IMR-90 (cell line): ENCODE measurements at regions not wholly inside any gene's neighbourhood (a gene's known extent, or its start where the extent isn't known, plus 50 kb on each side); places are given as distances from the start of the nearest gene placed in this dataset.

ENCODE experiments used
- ATAC-seq: fragments of 200-7000 bp; cut with Tn5 transposase; 2 replicates; pipeline ENCODE4 v1.9.1; 2020; ENCODE audit warnings: low read depth, mild to moderate bottlenecking, moderate library complexity
- BruUV-seq: library from RNA; stranded (reverse); fragments of 400-500 nt; replicated peaks from 2 replicates; lab custom pipeline; 2021; lab: Mats Ljungman, UMichigan
- CTCF ChIA-PET: fragments of 300-600 bp; formaldehyde crosslinking; extraction: SDS; loops from one replicate; lab custom pipeline; 2021; ENCODE audit warnings: antibody characterized with exemption; lab: Yijun Ruan, JAX
- POLR2A ChIA-PET: fragments of 300-600 bp; sonication (Branson Sonifier 250); formaldehyde crosslinking; loops from one replicate; lab custom pipeline; 2022; ENCODE audit warnings: antibody characterized with exemption; ENCODE audit not compliant: unreplicated experiment; lab: Charles Lee
- DNase-seq: peaks from one replicate; pipeline ENCODE4 v3.0.0; 2013
- H2AFZ ChIP-seq: replicated peaks from 2 replicates; pipeline ENCODE3; 2013; ENCODE audit warnings: low read length, mild to moderate bottlenecking; ENCODE audit not compliant: poor library complexity
- H2AK5ac ChIP-seq: 2 replicates; pipeline ENCODE4 v1.6.1; 2013; ENCODE audit warnings: low read depth, low read length, inconsistent platforms
- H2AK9ac ChIP-seq: replicated peaks from 2 replicates; pipeline ENCODE3; 2013; ENCODE audit warnings: mild to moderate bottlenecking, low read depth, low read length, moderate library complexity; ENCODE audit not compliant: poor library complexity
- H2BK120ac ChIP-seq: 2 replicates; pipeline ENCODE4 v1.6.1; 2013; ENCODE audit warnings: low read depth, low read length, inconsistent platforms
- H2BK15ac ChIP-seq: 3 replicates; pipeline ENCODE4 v1.6.1; 2013; ENCODE audit warnings: low read depth, low read length, inconsistent platforms
- H2BK20ac ChIP-seq: 2 replicates; pipeline ENCODE4 v1.6.1; 2013; ENCODE audit warnings: low read depth, mild to moderate bottlenecking, inconsistent platforms, low read length, moderate library complexity
- H2BK5ac ChIP-seq: 2 replicates; pipeline ENCODE4 v1.6.1; 2013; ENCODE audit warnings: mild to moderate bottlenecking, low read depth, low read length, inconsistent platforms; ENCODE audit not compliant: poor library complexity, severe bottlenecking
- H3K14ac ChIP-seq: replicated peaks from 2 replicates; pipeline ENCODE4 v1.6.1; 2013; ENCODE audit warnings: low read depth, low read length, inconsistent platforms
- H3K18ac ChIP-seq: 2 replicates; pipeline ENCODE4 v1.6.1; 2013; ENCODE audit warnings: low read depth, low read length, control low read depth
- H3K23ac ChIP-seq: 2 replicates; pipeline ENCODE4 v1.6.1; 2013; ENCODE audit warnings: low read depth, low read length, inconsistent platforms
- H3K27ac ChIP-seq: 2 replicates; pipeline ENCODE4 v1.5.1; 2013; ENCODE audit warnings: mild to moderate bottlenecking, control low read depth, low read length; ENCODE audit not compliant: insufficient read depth
- H3K27me3 ChIP-seq: 2 replicates; pipeline ENCODE4 v1.6.1; 2013; ENCODE audit warnings: low read length; ENCODE audit not compliant: control insufficient read depth, insufficient read depth
- H3K36me3 ChIP-seq: 2 replicates; pipeline ENCODE4 v1.6.1; 2013; ENCODE audit warnings: low read length, mixed read lengths; ENCODE audit not compliant: control insufficient read depth, insufficient read depth
- H3K4ac ChIP-seq: 2 replicates; pipeline ENCODE4 v1.6.1; 2013; ENCODE audit warnings: low read depth, low read length, inconsistent platforms
- H3K4me1 ChIP-seq: 2 replicates; pipeline ENCODE4 v1.6.1; 2013; ENCODE audit warnings: low read length, mixed read lengths; ENCODE audit not compliant: control insufficient read depth, insufficient read depth
- H3K4me2 ChIP-seq: 2 replicates; pipeline ENCODE4 v1.6.1; 2013; ENCODE audit warnings: low read depth, mild to moderate bottlenecking, control low read depth, low read length, moderate library complexity
- H3K4me3 ChIP-seq: 2 replicates; pipeline ENCODE4 v1.5.1; 2013; ENCODE audit warnings: low read depth, mild to moderate bottlenecking, control low read depth, low read length, moderate library complexity; ENCODE audit not compliant: insufficient read depth
- H3K56ac ChIP-seq: 2 replicates; pipeline ENCODE4 v1.6.1; 2013; ENCODE audit warnings: low read length, inconsistent platforms; ENCODE audit not compliant: insufficient read depth; ENCODE audit errors: extremely low read depth
- H3K79me1 ChIP-seq, 2 experiments: 2 replicates each; pipeline ENCODE4 v1.6.1; 2013; ENCODE audit warnings: low read length in 2 of 2, inconsistent platforms in 1 of 2, low read depth in 1 of 2
- H3K9ac ChIP-seq: 2 replicates; pipeline ENCODE4 v1.6.1; 2013; ENCODE audit warnings: low read depth, low read length, control low read depth
- H3K9me1 ChIP-seq: 2 replicates; pipeline ENCODE4 v1.6.1; 2013; ENCODE audit warnings: low read length, inconsistent platforms; ENCODE audit not compliant: insufficient read depth
- H3K9me3 ChIP-seq: 2 replicates; pipeline ENCODE4 v1.6.1; 2013; ENCODE audit warnings: low read length; ENCODE audit not compliant: control insufficient read depth, insufficient read depth
- H4K20me1 ChIP-seq: 2 replicates; pipeline ENCODE4 v1.6.1; 2013; ENCODE audit warnings: low read length, inconsistent platforms; ENCODE audit not compliant: insufficient read depth
- H4K5ac ChIP-seq: 2 replicates; pipeline ENCODE4 v1.6.1; 2013; ENCODE audit warnings: mild to moderate bottlenecking, low read depth, low read length, control low read depth
- H4K8ac ChIP-seq, 2 experiments: 2 replicates each; pipeline ENCODE4 v1.6.1; 2013; ENCODE audit warnings: low read depth in 2 of 2, low read length in 2 of 2, control low read depth in 1 of 2, inconsistent platforms in 1 of 2
- H4K91ac ChIP-seq: 2 replicates; pipeline ENCODE4 v1.6.1; 2013; ENCODE audit warnings: low read depth, low read length, inconsistent platforms; ENCODE audit not compliant: insufficient read depth
- BHLHE40 ChIP-seq: fragments of 150-350 bp; IDR thresholded peaks from 2 replicates; pipeline ENCODE4 v1.6.1; 2016; ENCODE audit warnings: mild to moderate bottlenecking, low read depth, low read length
- CHD1 ChIP-seq: IDR thresholded peaks from 2 replicates; pipeline ENCODE4 v1.6.1; 2012; ENCODE audit warnings: low read depth, low read length, improper control_type of control experiment
- FOS ChIP-seq: fragments of 150-350 bp; IDR thresholded peaks from 2 replicates; pipeline ENCODE4 v1.6.1; 2016; ENCODE audit warnings: low read depth, low read length
- MAFK ChIP-seq: IDR thresholded peaks from 2 replicates; pipeline ENCODE4 v1.6.1; 2012; ENCODE audit warnings: low read depth, low read length, improper control_type of control experiment
- MAZ ChIP-seq: IDR thresholded peaks from 2 replicates; pipeline ENCODE4 v1.6.1; 2012; ENCODE audit warnings: low read depth, mild to moderate bottlenecking, low read length, improper control_type of control experiment, moderate library complexity, borderline replicate concordance
- POLR2A ChIP-seq: IDR thresholded peaks from 2 replicates; pipeline ENCODE4 v1.6.1; 2012; ENCODE audit warnings: mild to moderate bottlenecking, low read depth, low read length
- RCOR1 ChIP-seq: IDR thresholded peaks from 2 replicates; pipeline ENCODE4 v1.6.1; 2012; ENCODE audit warnings: mild to moderate bottlenecking, low read length, improper control_type of control experiment; ENCODE audit not compliant: insufficient replicate concordance
- RFX5 ChIP-seq: IDR thresholded peaks from 2 replicates; pipeline ENCODE4 v1.8.0; 2012; ENCODE audit warnings: low read depth, mild to moderate bottlenecking, low read length, moderate library complexity
- SMC3 ChIP-seq: fragments of 150-350 bp; IDR thresholded peaks from 2 replicates; pipeline ENCODE4 v1.6.1; 2016; ENCODE audit warnings: low read depth, mild to moderate bottlenecking, antibody characterized with exemption, low read length, moderate library complexity
- WGBS, 2 experiments: methylation state at CpG; one replicate each; pipeline versions ENCODE4 v1.1.5 to v1.1.7; 2013; ENCODE audit warnings: missing lambda C conversion rate in 2 of 2; ENCODE audit not compliant: insufficient read length in 1 of 2; ENCODE audit errors: extremely low coverage in 2 of 2; 5-methylcytosine and 5-hydroxymethylcytosine counted together
- dilution Hi-C: fragments of 300-500 bp; cut with HindIII; formaldehyde crosslinking; loops from one replicate; pipeline ENCODE4 v1.14.3; 2018; ENCODE audit warnings: low sequenced_read_pairs; ENCODE audit not compliant: unreplicated experiment
- in situ Hi-C: fragments of 300-500 bp; cut with MboI; formaldehyde crosslinking; loops from 3 replicates; pipeline ENCODE4 v1.14.3; 2019; ENCODE audit warnings: low sequenced_read_pairs, inconsistent platforms, mixed read lengths
- intact Hi-C: fragments of 100-400 bp; cut with micrococcal nuclease; formaldehyde crosslinking; loops from 2 replicates; pipeline ENCODE4 v1.10.0; 2022
- TF ChIP-seq, protein P1 (sequence below): conservative IDR thresholded peaks from 2 replicates; pipeline ENCODE4 v1.5.1; 2012; ENCODE audit warnings: mild to moderate bottlenecking, low read depth, low read length, improper control_type of control experiment

DNA sequence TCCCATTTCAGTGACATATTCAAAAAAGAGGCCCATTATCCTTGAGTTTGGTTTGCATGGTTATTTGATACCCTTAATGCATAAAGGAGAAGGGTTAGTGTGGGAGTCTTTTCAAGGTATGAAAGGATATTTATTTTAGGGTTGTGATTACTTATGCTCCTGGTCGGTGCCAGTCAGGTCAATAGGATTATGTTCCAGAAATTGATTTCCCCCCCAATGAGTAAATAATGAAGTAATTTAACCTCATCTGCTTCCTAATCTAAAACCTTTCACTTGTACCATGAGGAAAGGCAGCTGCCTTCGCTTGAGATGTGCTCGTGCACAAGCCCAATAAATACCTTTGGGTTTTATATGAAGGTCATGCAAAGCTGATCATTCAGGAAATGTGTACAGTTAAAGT, 55.0 kb upstream of the NR0B1 start:
- dilution Hi-C loops (no loop called here), in situ Hi-C loops (no loop called here), intact Hi-C loops (no loop called here)
- H2AFZ ChIP-seq = no peak overlapping the region
- H3K14ac ChIP-seq = no peak overlapping the region
- no peaks in the 10 kb centered on the region for H3K27me3 ChIP-seq
- H2BK20ac ChIP-seq = no peak overlapping the region
- H3K56ac ChIP-seq = no peak overlapping the region
- no peaks in the 10 kb centered on the region for H4K20me1 ChIP-seq
- no peaks in the 10 kb centered on the region for H3K9me3 ChIP-seq
- BruUV-seq = no TSS peak
- H4K5ac ChIP-seq = no peak overlapping the region
- no peak overlapping the region for H2AK5ac ChIP-seq
- H2BK5ac ChIP-seq = no peak overlapping the region
- no peaks in the 10 kb centered on the region for H3K36me3 ChIP-seq
- ChIA-PET POLR2A (no interaction called here), CTCF (interaction anchor here (1.5 kb wide), 1 partner anchor 10 kb away, joined by 3 read pairs; no protein-coding TSS in a partner anchor)
- H3K9ac ChIP-seq = no peak overlapping the region
- H3K27ac ChIP-seq = no peak overlapping the region
- no peak overlapping the region for H3K18ac ChIP-seq
- no peak overlapping the region for H3K4me3 ChIP-seq
- H4K91ac ChIP-seq = no peak overlapping the region
- H2BK15ac ChIP-seq = no peak overlapping the region
- H3K4me1 ChIP-seq = no peaks in the 10 kb centered on the region
- H2AK9ac ChIP-seq = no peak overlapping the region
- TF ChIP-seq POLR2A = no peak
- TF ChIP-seq, protein P1, sequence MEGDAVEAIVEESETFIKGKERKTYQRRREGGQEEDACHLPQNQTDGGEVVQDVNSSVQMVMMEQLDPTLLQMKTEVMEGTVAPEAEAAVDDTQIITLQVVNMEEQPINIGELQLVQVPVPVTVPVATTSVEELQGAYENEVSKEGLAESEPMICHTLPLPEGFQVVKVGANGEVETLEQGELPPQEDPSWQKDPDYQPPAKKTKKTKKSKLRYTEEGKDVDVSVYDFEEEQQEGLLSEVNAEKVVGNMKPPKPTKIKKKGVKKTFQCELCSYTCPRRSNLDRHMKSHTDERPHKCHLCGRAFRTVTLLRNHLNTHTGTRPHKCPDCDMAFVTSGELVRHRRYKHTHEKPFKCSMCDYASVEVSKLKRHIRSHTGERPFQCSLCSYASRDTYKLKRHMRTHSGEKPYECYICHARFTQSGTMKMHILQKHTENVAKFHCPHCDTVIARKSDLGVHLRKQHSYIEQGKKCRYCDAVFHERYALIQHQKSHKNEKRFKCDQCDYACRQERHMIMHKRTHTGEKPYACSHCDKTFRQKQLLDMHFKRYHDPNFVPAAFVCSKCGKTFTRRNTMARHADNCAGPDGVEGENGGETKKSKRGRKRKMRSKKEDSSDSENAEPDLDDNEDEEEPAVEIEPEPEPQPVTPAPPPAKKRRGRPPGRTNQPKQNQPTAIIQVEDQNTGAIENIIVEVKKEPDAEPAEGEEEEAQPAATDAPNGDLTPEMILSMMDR = no peak
- TF ChIP-seq MAFK = no peak
- no peak for TF ChIP-seq RFX5
- no peak for TF ChIP-seq RCOR1
- no peak for TF ChIP-seq SMC3
- TF ChIP-seq CHD1 = no peak
- TF ChIP-seq BHLHE40 = no peak
- TF ChIP-seq MAZ = no peak
- TF ChIP-seq FOS = no peak
- H3K9me1 ChIP-seq = no peaks in the 10 kb centered on the region
- H2BK120ac ChIP-seq = no peak overlapping the region
- H3K4ac ChIP-seq = no peak overlapping the region
- no peak overlapping the region for H3K23ac ChIP-seq
- DNase-seq = no peak
- ATAC-seq = no peak
- no peak overlapping the region for H3K4me2 ChIP-seq
- WGBS, 2 experiments = no CpG with 5 or more reads among the region's 3 CpGs
- no peak overlapping the region for H4K8ac ChIP-seq
- no peaks in the 10 kb centered on the region for H3K79me1 ChIP-seq
